ENCODE measurements at regions not wholly inside any gene's neighbourhood (a gene's known extent, or its start where the extent isn't known, plus 50 kb on each side); places are given as distances from the start of the nearest gene placed in this dataset.

DNA sequence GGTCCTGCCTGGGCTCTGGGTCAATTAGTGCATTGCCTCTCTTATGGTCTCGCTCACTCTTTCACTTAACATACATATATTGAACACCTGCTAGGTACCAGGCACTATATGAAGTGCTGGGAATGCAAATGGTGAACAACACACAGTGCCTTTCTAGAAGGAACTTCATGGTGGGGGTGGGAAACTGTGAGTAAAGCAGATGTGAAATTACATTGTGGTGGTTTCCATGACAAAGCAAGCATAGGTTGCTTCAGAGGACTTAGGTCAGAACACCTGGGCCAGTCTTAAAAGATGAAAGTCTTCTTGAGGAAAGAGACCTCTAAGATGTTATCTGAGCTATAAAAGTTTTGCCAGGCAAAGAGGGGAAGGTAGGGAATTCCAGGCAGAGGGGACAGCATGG lies 231.3 kb downstream of the BUD13 start:
- TF ChIP-seq POLR2A (IDR thresholded peaks at IDR 0.05; ENCODE audit: insufficient read depth in 1 of 2, low read depth in 2 of 2, low read length in 2 of 2): no peak
- no peak for TF ChIP-seq EZH2 (conservative IDR thresholded peaks at IDR 0.05; ENCODE audit: low read depth, low read length)
- no peak for TF ChIP-seq ZNF746 (CRISPR knock-in tag; IDR thresholded peaks at IDR 0.05)
- no peak for TF ChIP-seq PCBP1 (IDR thresholded peaks at IDR 0.05; ENCODE audit: borderline replicate concordance, low read depth, low read length)
- no peak for TF ChIP-seq ZNF274 (CRISPR knock-in tag; IDR thresholded peaks at IDR 0.05)

Data from HepG2 (cell line).